ENCODE measurements at regions not wholly inside any gene's neighbourhood (a gene's known extent, or its start where the extent isn't known, plus 50 kb on each side); places are given as distances from the start of the nearest gene placed in this dataset.
"Not testable (repeated sequence)": the region's sequence is repeated elsewhere in the genome, so short reads cannot be mapped to it uniquely, and the experiment has no call there.

DNA sequence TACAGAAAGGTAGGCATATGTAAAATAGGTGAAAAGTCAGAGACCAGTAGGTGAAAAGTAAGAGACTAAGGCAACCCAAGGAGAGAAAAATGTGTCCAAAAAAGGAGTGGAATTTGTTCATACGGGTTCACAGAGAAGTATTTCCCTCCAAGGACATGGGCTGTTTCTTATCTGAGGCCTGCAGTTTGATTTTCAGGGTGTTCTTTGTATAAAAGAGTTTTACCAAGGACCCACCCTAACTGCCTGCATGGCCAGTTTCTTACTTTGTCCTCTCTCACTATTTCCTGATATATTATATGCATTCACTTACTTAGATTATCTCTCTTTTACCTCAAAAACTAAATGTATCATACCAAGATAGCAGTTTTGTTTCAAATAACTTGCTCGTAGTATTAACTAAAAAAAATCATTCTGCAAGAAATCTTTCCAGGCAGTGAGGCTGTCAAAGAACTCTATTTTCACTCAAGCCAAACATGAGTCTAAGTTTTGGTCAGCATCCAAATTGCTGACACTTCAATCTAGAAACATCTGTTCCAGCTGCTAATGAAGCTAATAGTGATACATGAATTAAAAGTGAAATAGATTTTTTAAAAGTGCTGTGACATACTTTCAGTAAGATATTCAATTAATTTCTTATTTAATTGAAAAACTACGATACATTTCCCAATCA, 141.4 kb upstream of the SGCG start:
- no peaks in the 10 kb centered on the region for H3K36me3 ChIP-seq
- H3K27me3 ChIP-seq, result no peaks in the 10 kb centered on the region
- no peak overlapping the region for H3K27ac ChIP-seq
- no peaks in the 10 kb centered on the region for H3K9me3 ChIP-seq
- H3K4me1 ChIP-seq (ENCODE audit: control insufficient read depth in 1 of 2, insufficient read depth in 1 of 2, low read depth in 1 of 2, low read length in 1 of 2), result no peaks in the 10 kb centered on the region
- H3K4me3 ChIP-seq (ENCODE audit: low read depth in 1 of 2, low read length in 1 of 2), result no peak overlapping the region
- TF ChIP-seq, protein P1, sequence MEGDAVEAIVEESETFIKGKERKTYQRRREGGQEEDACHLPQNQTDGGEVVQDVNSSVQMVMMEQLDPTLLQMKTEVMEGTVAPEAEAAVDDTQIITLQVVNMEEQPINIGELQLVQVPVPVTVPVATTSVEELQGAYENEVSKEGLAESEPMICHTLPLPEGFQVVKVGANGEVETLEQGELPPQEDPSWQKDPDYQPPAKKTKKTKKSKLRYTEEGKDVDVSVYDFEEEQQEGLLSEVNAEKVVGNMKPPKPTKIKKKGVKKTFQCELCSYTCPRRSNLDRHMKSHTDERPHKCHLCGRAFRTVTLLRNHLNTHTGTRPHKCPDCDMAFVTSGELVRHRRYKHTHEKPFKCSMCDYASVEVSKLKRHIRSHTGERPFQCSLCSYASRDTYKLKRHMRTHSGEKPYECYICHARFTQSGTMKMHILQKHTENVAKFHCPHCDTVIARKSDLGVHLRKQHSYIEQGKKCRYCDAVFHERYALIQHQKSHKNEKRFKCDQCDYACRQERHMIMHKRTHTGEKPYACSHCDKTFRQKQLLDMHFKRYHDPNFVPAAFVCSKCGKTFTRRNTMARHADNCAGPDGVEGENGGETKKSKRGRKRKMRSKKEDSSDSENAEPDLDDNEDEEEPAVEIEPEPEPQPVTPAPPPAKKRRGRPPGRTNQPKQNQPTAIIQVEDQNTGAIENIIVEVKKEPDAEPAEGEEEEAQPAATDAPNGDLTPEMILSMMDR (IDR thresholded peaks at IDR 0.05), result no peak

DNA sequence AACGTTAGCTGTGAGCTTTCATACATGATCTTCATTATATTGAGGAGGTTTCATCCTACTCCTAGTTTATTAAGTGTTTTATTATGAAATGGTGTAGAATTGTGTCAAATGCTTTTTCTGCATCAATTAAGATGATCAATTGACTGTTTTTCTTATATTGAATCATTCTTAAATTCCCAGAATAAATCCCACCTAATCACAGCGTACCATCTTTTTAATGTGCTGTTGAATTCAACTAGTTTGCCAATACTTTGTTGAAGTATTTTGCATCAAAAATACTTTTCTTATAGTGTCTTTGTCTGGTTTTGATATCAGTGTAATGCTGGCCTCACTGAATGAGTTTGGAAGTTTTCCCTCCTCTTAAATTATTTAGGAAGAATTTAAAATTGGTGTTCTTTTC, 138.6 kb upstream of the SGCG start:
- no peaks in the 10 kb centered on the region for H3K4me1 ChIP-seq (ENCODE audit: control insufficient read depth in 1 of 2, insufficient read depth in 1 of 2, low read depth in 1 of 2, low read length in 1 of 2)
- H3K27ac ChIP-seq, result no peak overlapping the region
- TF ChIP-seq, protein P1 (IDR thresholded peaks at IDR 0.05), result no peak
- no peaks in the 10 kb centered on the region for H3K9me3 ChIP-seq
- no peaks in the 10 kb centered on the region for H3K27me3 ChIP-seq
- H3K4me3 ChIP-seq (ENCODE audit: low read depth in 1 of 2, low read length in 1 of 2), result no peak overlapping the region
- H3K36me3 ChIP-seq, result no peaks in the 10 kb centered on the region

DNA sequence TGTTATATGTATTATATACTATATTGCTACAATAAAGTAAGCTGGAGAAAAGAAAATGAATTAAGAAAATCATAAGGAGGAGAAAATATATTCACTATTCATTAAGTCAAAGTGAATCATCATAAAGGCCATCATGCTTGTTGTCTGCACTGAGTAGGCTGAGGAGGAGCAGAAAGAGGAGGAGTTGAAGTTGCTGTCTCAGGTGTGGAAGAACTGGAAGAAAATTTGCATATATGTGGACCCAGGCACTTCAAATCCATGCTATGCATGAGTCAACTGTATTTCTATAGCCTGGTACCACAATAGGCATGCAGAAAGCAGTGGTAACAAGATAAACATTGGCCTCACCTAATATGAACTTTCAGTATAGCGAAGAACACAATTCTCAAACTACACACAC, 135.9 kb upstream of the SGCG start:
- TF ChIP-seq, protein P1 (IDR thresholded peaks at IDR 0.05), result no peak
- Histone ChIP-seq H3K27ac (no peak overlapping the region), H3K9me3 (no peaks in the 10 kb centered on the region)

DNA sequence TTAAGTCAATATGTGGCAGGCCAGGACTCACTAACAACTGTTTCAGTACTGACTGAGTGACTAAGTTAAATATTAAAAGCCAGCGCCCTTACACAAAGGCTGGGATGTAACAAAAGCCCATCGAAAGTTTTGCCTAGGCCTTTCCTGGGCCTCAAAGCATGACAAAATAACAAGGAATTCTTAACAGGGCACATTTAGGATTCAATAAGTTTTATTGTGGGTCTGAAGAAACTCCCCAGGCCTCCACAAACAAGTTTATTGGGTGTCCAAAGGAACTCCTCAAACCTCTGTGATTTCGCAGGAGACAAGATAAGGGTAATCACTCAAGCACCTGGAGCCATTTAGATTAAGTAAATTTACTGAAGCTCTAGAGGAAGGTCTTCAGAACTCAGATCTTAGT, 130.7 kb upstream of the SGCG start:
- no peaks in the 10 kb centered on the region for H3K36me3 ChIP-seq
- TF ChIP-seq, protein P1 (IDR thresholded peaks at IDR 0.05), result no peak
- no peaks in the 10 kb centered on the region for H3K4me1 ChIP-seq (ENCODE audit: control insufficient read depth in 1 of 2, insufficient read depth in 1 of 2, low read depth in 1 of 2, low read length in 1 of 2)
- no peak overlapping the region for H3K4me3 ChIP-seq (ENCODE audit: low read depth in 1 of 2, low read length in 1 of 2)
- no peaks in the 10 kb centered on the region for H3K9me3 ChIP-seq
- H3K27me3 ChIP-seq, result no peaks in the 10 kb centered on the region
- H3K27ac ChIP-seq, result no peak overlapping the region

More for the DNA sequence above, 135.9 kb upstream of the SGCG start:
- Histone ChIP-seq H3K4me1 (ENCODE audit: control insufficient read depth in 1 of 2, insufficient read depth in 1 of 2, low read depth in 1 of 2, low read length in 1 of 2) (no peaks in the 10 kb centered on the region), H3K36me3 (no peaks in the 10 kb centered on the region), H3K27me3 (no peaks in the 10 kb centered on the region), H3K4me3 (ENCODE audit: low read depth in 1 of 2, low read length in 1 of 2) (no peak overlapping the region)

DNA sequence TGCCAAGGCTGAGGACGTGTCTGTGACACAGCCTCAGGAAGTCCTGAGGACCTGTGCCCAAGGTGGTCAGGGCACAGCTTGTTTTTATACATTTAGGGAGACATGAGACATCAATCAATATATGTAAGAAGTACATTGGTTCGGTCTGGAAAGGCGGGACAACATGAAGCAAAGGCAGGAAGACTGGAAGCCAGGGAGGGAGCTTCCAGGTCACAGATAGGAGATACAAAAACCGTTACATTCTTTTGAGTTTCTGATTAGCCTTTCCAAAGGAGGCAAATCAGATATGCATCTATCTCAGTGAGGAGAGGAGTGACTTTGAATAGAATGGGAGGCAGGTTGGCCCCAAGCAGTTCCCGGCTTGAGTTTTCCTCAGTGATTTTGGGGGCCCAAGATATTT, 127.1 kb upstream of the SGCG start:
- not testable (repeated sequence) for H3K27me3 ChIP-seq; H3K4me1 ChIP-seq (ENCODE audit: control insufficient read depth in 1 of 2, insufficient read depth in 1 of 2, low read depth in 1 of 2, low read length in 1 of 2); H3K9me3 ChIP-seq; H3K36me3 ChIP-seq; H3K4me3 ChIP-seq (ENCODE audit: low read depth in 1 of 2, low read length in 1 of 2); H3K27ac ChIP-seq

DNA sequence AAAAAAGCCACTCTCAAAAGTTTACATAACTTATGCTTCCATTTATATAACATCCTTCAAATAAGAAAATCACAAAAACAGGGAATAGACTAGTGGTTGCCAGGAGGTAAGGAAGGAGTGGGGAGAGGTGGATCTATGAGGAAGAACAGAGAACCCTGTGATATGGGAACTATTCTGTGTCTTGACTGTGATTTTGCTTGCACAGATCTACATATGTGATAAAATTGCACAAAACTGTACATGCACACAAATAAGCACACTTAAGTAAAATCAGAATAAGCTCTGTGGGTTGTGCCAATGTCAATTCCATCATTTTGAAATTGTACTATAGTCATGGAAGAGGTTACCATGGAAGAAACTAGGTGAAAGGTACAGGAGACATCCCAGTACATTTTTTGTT, 121.6 kb upstream of the SGCG start:
- Histone ChIP-seq H3K36me3 (no peaks in the 10 kb centered on the region), H3K27me3 (no peaks in the 10 kb centered on the region), H3K9me3 (no peaks in the 10 kb centered on the region), H3K27ac (no peak overlapping the region), H3K4me3 (ENCODE audit: low read depth in 1 of 2, low read length in 1 of 2) (no peak overlapping the region), H3K4me1 (ENCODE audit: control insufficient read depth in 1 of 2, insufficient read depth in 1 of 2, low read depth in 1 of 2, low read length in 1 of 2) (no peaks in the 10 kb centered on the region)
- TF ChIP-seq, protein P1 (IDR thresholded peaks at IDR 0.05), result no peak
